Adrenal gland (tissue), 5 donors: ENCODE measurements at regions not wholly inside any gene's neighbourhood (a gene's known extent, or its start where the extent isn't known, plus 50 kb on each side); places are given as distances from the start of the nearest gene placed in this dataset.

Experiments
- POLR2A ChIP-seq, 2 donors: fragments of 450-650 bp; IDR thresholded peaks; one replicate each; pipeline ENCODE4 v1.6.1; 2017; ENCODE audit warnings: antibody characterized with exemption in 2 of 2, mild to moderate bottlenecking in 2 of 2, moderate library complexity in 1 of 2
- TF ChIP-seq, protein P1 (sequence below), 6 experiments: fragments of 450-650 bp in 4 of 6; fragments of 200-600 bp in 2 of 6; sonication (generic) in 1 of 6; IDR thresholded peaks; 1 replicate in 5 of 6; 2 replicates in 1 of 6; pipeline versions ENCODE4 v1.5.1 to v1.8.0; 2016 to 2021; ENCODE audit warnings: antibody characterized with exemption in 6 of 6, mild to moderate bottlenecking in 2 of 6, moderate library complexity in 1 of 6
- donor health status: DM: no; HTN: no; CAD: no.

DNA sequence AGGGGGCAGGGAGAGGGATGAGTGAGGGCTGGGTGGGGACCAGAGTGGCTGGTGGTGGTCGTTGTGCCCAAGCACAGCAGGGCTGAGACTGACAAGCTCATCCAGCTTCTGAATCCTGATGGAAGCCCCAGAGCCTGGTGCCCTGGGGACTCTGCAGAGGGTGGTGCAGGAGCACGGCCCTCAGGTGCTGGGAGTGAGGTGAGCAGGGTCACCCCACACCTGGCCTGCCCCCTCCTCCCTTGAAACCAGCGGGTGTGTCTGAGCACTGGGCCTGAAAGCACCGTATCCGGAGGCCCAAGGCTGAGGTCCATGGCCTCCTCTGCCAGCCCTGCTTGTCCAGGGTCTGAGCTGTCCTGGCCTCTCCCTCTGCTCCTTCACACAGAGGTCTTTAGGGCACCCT, 218.2 kb downstream of the ZNF248 start:
- TF ChIP-seq, protein P1, sequence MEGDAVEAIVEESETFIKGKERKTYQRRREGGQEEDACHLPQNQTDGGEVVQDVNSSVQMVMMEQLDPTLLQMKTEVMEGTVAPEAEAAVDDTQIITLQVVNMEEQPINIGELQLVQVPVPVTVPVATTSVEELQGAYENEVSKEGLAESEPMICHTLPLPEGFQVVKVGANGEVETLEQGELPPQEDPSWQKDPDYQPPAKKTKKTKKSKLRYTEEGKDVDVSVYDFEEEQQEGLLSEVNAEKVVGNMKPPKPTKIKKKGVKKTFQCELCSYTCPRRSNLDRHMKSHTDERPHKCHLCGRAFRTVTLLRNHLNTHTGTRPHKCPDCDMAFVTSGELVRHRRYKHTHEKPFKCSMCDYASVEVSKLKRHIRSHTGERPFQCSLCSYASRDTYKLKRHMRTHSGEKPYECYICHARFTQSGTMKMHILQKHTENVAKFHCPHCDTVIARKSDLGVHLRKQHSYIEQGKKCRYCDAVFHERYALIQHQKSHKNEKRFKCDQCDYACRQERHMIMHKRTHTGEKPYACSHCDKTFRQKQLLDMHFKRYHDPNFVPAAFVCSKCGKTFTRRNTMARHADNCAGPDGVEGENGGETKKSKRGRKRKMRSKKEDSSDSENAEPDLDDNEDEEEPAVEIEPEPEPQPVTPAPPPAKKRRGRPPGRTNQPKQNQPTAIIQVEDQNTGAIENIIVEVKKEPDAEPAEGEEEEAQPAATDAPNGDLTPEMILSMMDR (IDR thresholded peaks at IDR 0.05), result no peak
- no peak for TF ChIP-seq POLR2A (IDR thresholded peaks at IDR 0.05)
